Right hindlimb (tissue), 1 donor: ENCODE measurements at regions not wholly inside any gene's neighbourhood (a gene's known extent, or its start where the extent isn't known, plus 50 kb on each side); places are given as distances from the start of the nearest gene placed in this dataset.
"Not testable (repeated sequence)": the region's sequence is repeated elsewhere in the genome, so short reads cannot be mapped to it uniquely, and the experiment has no call there.

Experiments used
- DNase-seq: peaks from one replicate; pipeline ENCODE4 v3.0.0-alpha.2; 2018

GRCh38 chr16:73949574-73950320, 346.9 kb upstream of the PSMD7 start:
- peak; percentile 53 for DNase-seq

DNA sequence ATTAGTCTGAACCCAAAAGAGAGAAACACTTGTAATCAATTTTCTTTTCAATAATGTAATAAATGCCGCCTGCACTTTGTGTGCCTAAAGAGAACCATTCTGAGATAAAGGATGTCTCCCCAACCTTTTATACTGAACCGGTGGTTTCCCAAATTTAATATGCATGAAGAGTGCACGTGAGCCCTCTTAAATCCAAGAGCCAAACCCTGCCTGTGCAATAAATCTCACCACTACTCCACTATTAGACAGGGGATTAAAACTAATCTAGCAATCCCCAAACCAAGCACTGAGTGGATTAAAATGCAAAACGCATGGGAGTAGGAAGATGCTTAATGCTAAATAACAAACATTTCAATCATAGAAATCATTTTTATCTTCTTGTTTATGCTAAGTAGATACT, 351.0 kb upstream of the PSMD7 start:
- no peak for DNase-seq

DNA sequence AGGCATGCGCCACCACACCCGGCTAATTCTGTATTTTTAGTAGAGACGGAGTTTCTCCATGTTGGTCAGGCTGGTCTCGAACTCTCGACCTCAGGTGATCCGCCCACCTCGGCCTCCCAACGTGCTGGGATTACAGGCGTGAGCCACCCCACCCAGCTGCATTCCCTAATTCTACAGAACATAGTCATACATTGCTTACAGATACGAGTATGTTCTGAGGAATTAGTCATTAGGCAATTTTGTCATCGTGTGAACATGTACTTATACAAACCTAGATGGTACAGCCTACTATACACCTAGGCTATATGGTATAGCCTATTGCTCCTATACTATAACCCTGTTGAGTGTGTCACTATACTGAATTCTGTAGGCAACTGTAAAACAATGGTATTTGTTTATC, 353.4 kb upstream of the PSMD7 start:
- not testable (repeated sequence) for DNase-seq

DNA sequence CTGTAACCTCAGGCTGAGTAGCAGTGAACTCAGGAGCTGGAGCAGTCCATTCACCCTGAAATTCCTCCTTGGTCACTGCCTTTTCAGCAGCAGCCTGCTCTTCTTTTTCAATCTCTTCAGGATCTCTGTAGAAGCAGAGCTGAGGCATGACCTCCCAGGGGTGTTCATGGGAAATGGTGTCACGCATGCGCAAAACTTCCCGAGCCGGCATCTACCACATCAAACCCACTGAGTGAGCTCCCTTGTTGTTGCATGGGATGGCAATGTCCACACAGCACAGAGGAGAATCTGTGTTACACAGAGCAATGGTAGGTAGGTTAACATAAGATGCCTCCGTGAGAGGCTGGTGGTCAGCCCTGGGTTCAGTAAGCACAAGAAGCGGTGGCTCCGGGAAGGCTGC, 355.8 kb upstream of the PSMD7 start:
- DNase-seq = not testable (repeated sequence)

DNA sequence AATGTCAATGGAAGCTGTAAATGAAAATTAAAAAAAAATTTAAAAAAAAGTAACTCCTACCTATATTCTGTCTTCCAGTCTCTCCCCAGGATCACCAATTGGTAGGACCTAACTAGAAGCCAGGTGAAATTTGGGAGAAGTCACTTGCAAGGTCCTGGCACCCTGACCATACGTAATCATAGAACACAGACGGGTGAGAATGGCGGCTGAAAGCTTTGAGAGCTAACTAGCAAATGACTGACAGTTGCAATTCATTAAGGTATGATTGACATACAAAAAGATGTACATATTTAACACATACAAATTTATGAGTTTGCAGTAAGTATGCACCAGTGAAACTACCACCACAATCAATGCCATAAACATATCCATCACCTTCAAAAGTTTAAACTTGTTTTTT, 372.7 kb upstream of the PSMD7 start:
- no peak for DNase-seq

- DNase-seq = no peak
Observed at GRCh38 chr16:73921295-73921694, 375.3 kb upstream of the PSMD7 start.

DNA sequence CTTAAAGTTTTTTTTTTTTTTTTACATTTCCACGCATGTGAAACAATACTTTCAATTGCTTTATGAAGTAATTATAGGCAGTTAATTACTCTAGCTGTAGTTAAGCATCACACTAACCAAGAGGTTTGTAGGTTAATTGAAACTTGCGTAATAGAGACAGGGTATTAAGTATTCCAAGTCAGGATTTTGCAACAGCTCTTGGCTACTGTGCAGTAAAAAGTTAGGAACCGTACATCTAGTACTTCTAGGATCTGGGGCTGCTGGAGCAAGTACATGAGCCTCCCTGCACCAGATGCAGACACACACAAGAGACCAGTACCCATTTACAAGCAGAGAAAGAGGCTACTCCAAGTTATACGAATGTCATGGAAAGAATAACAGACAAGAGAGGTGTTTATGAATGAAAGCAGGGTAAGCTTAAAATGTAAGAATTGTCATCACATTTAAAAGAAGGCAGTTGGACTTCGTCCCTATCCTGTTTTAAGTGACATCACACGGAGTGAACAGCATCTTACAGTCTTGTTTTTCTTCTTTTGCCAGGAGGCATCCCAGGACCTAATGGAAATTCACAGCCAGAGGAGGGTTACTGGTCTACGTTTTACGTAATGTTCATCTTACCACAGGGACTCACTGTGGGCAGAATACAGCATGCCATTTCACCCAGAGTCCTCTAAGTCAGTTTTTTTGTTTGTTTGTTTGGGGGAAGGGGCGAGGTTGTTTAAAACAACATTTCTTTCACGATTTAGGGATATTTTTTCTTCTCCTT, 379.6 kb upstream of the PSMD7 start:
- DNase-seq = no peak

DNA sequence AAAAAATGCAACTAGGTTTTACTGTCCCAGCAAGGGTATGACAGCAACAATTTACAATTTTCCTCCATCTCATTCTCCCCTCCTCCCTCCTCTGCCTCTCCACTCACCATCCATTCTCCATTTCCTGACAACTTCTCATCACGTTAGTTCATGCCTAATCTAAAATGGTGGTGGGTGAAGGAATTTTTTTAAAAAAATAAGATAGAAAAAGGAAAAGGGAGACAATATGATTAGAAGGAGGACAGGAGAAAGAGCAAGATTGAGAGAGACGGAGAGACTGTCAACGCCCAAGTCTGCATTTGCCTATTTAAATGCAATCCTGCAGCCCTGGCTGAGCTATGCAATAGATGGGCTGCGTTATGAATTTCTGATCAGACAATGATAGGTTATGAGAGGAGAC, 380.7 kb upstream of the PSMD7 start:
- no peak for DNase-seq

- peak; percentile 48 for DNase-seq
Observed at GRCh38 chr16:73915140-73915539, 381.5 kb upstream of the PSMD7 start.

DNA sequence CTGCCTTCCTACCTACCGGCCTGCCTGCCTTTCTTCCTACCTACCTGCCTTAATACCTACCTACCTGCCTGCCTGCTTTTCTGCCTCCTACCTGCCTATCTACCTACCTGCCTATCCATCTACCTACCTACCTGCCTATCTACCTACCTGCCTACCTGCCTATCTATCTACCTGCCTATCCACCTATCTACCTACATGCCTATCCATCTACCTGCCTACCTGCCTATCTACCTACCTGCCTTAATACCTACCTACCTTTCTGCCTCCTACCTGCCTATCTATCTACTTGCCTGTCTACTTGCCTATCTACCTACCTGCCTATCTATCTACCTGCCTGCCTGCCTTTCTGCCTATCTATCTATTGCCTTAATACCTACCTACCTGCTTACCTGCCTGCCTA, 383.8 kb upstream of the PSMD7 start:
- DNase-seq = no peak

DNA sequence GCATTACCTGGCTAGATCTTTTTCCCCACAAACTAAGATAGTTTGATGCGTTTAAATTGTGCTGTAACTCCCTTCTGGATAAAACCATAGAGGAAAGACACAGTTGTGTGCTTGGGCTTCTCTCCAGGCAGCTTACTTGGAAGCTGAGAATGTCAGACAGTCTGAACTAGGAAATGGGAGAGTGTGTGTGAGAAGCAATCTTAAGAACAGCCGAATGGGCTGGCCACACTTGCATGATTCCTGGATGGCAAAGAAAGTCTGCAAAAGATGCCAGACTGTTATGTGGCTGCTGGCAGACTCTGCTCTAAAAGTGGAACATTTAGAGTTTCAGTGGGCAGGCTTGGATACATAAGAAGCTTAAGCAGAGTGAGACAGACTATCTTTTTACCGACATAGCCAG, 384.3 kb upstream of the PSMD7 start:
- DNase-seq = peak; percentile 66

- DNase-seq = no peak
Observed at GRCh38 chr16:73909529-73910035, 387.0 kb upstream of the PSMD7 start.

DNA sequence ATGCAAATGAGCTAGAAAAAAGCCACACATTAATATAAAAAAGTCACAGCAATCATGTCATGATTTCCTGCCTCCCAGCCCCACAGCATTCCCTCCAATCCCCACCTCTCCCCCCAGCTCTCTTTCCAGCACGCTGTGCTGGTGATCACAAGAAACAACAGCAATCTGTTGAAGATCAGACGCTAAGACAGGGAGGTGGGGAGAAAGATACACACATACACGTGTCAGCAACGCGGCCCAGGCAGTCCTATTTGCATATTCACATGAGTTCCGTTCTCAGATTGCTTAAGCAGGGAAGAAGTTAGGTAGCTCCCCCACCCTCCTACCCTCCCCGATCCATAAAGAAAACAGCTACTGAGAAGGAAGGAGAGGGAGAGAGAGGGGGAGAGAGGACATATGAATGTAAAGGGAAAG, 405.5 kb upstream of the PSMD7 start:
- DNase-seq = peak; percentile 58

GRCh38 chr16:73890186-73891128, 406.2 kb upstream of the PSMD7 start:
- no peak for DNase-seq

DNA sequence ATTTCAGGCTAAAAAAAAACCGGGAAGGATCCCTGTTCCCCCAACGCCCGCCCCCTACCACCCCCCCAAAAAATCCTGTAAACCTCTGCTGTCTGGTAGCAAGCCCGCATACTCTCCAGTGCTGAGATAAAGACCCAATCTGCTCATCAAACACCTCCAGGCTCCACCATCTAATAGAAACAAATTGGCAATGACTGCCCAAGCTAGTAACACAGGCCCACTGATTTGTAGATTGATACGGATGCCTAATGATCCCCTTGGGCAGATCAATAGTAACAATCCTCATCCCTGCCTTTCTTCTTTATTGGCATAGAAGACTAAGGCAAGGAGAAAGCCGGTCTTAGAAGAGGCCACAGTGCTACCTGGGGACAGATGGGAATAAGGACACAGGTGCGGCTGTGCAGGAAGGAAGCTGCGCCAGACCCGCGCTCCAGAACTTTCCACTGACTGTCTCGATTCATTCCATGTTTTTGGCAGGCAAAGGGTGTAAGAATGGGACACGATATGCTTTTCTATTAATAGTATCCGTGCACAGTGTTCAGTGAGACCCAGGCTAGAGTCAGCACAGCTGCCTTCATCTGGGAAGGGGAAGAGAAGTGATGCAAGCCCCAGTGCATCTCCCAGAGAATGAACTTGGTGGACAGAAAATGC, 407.6 kb upstream of the PSMD7 start:
- peak; percentile 64 for DNase-seq

GRCh38 chr16:73887911-73888310, 408.7 kb upstream of the PSMD7 start:
- DNase-seq = no peak

GRCh38 chr16:73886426-73886825, 410.2 kb upstream of the PSMD7 start:
- no peak for DNase-seq

DNA sequence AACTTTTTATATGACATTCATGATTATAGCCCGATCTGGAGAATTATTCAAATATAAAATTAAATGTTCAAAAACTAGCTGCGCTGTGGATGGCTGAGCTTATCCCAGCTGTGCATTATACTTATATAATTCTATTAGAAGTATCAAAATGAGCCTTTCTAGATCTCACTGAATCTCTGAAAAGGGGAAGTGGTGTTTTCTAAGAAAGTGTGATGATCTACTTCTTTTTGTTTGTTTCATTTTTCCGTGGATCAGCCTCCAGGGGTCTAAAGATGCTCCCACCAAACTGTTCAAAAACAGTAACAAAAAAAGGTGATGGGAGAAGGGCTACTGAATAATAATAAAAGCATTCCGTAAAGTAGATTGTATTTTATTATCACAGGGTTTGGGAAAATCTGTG, 411.3 kb upstream of the PSMD7 start:
- no peak for DNase-seq

DNA sequence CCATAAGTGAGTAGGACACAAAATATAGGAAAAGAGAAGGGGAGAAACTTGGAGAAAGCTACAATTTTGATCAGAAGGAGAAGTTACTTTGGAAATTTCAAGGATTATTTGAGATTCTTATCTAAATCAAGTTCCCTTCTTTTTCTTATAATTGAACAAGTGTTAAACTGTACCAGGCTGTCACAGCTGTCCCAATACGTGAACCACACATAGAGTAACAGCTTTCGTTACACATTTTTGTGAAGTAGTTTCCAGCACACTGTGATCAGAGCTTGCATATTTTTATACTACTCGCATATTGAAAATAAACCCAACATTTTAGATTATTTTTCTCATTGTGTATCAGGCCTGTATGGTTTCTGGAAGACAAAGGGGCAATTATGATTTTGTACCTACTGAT, 412.8 kb upstream of the PSMD7 start:
- DNase-seq = no peak

GRCh38 chr16:73883126-73883525, 413.5 kb upstream of the PSMD7 start:
- DNase-seq = no peak

DNA sequence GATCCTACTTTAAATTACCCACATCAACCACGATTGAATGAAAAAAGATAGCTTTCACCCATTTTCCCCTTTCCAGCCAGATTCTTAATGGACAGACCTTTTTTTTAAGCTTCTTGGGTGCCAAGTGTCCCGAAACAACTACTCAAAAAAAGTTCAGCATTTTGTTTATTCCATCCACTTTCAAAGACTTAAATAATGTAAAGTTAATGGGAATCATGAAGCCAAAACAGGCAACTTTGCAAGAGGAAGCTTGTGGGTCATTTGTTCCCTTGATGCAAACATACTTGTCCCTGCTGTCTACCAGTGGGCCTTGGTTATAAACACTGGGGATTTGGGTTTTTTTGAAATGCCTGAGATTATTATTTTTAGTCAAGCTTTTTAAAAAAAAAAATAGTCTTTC, 414.0 kb upstream of the PSMD7 start:
- no peak for DNase-seq

GRCh38 chr16:73882033-73882432, 414.6 kb upstream of the PSMD7 start:
- DNase-seq = no peak

GRCh38 chr16:73879621-73880020, 417.0 kb upstream of the PSMD7 start:
- DNase-seq = no peak
